ENCODE measurements at regions not wholly inside any gene's neighbourhood (a gene's known extent, or its start where the extent isn't known, plus 50 kb on each side); places are given as distances from the start of the nearest gene placed in this dataset.

- H3K36me3 ChIP-seq (ENCODE audit: control insufficient read depth, insufficient read depth, low read length) = no peaks in the 10 kb centered on the region
- no peaks in the 10 kb centered on the region for H3K9me3 ChIP-seq (ENCODE audit: control insufficient read depth, insufficient read depth, low read length)
- no CpG with 5 or more reads among the region's 3 CpGs for WGBS (ENCODE audit: insufficient coverage)
- DNase-seq (ENCODE audit: low read depth in 4 of 6, low spot score in 6 of 6) = peak in 2 of 6 donors; percentile 70 to 71
- no peaks in the 10 kb centered on the region for H3K27me3 ChIP-seq (ENCODE audit: control insufficient read depth, insufficient read depth, low read length)
- H3K4me1 ChIP-seq (ENCODE audit: control insufficient read depth, insufficient read depth, low read length) = peaks cover 6% of the 10 kb centered on the region
- H3K4me3 ChIP-seq (ENCODE audit: low read depth, low read length) = no peak overlapping the region
- H3K27ac ChIP-seq (ENCODE audit: low read depth, low read length) = no peak overlapping the region
These were observed 473.9 kb downstream of the TOX3 start for GRCh38 chr16:52073024-52073423.

GRCh38 chr16:52071101-52071500 is 475.8 kb downstream of the TOX3 start:
- Histone ChIP-seq H3K9me3 (ENCODE audit: control insufficient read depth, insufficient read depth, low read length) (peaks cover 1% of the 10 kb centered on the region), H3K27ac (ENCODE audit: low read depth, low read length) (no peak overlapping the region), H3K27me3 (ENCODE audit: control insufficient read depth, insufficient read depth, low read length) (no peaks in the 10 kb centered on the region), H3K4me1 (ENCODE audit: control insufficient read depth, insufficient read depth, low read length) (peaks cover 3% of the 10 kb centered on the region), H3K4me3 (ENCODE audit: low read depth, low read length) (no peak overlapping the region), H3K36me3 (ENCODE audit: control insufficient read depth, insufficient read depth, low read length) (no peaks in the 10 kb centered on the region)
- 76% methylated on average over 2 of the region's 4 CpGs for WGBS (ENCODE audit: insufficient coverage)
- no peak for DNase-seq (ENCODE audit: low read depth in 4 of 6, low spot score in 6 of 6)

GRCh38 chr16:52070341-52071057 is 476.4 kb downstream of the TOX3 start:
- H3K4me1 ChIP-seq (ENCODE audit: control insufficient read depth, insufficient read depth, low read length) = peaks cover 3% of the 10 kb centered on the region
- no peak overlapping the region for H3K4me3 ChIP-seq (ENCODE audit: low read depth, low read length)
- DNase-seq (ENCODE audit: low read depth in 4 of 6, low spot score in 6 of 6) = no peak
- H3K27ac ChIP-seq (ENCODE audit: low read depth, low read length) = no peak overlapping the region
- peaks cover 1% of the 10 kb centered on the region for H3K9me3 ChIP-seq (ENCODE audit: control insufficient read depth, insufficient read depth, low read length)
- WGBS (ENCODE audit: insufficient coverage) = no CpG with 5 or more reads among the region's 2 CpGs
- H3K27me3 ChIP-seq (ENCODE audit: control insufficient read depth, insufficient read depth, low read length) = no peaks in the 10 kb centered on the region
- H3K36me3 ChIP-seq (ENCODE audit: control insufficient read depth, insufficient read depth, low read length) = no peaks in the 10 kb centered on the region

GRCh38 chr16:52069866-52070265 is 477.1 kb downstream of the TOX3 start:
- Histone ChIP-seq H3K27me3 (ENCODE audit: control insufficient read depth, insufficient read depth, low read length) (no peaks in the 10 kb centered on the region), H3K27ac (ENCODE audit: low read depth, low read length) (no peak overlapping the region), H3K36me3 (ENCODE audit: control insufficient read depth, insufficient read depth, low read length) (no peaks in the 10 kb centered on the region), H3K4me1 (ENCODE audit: control insufficient read depth, insufficient read depth, low read length) (peaks cover 3% of the 10 kb centered on the region), H3K4me3 (ENCODE audit: low read depth, low read length) (no peak overlapping the region), H3K9me3 (ENCODE audit: control insufficient read depth, insufficient read depth, low read length) (peaks cover 3% of the 10 kb centered on the region)
- peak in 5 of 6 donors; percentile 56 to 95 (median 65) for DNase-seq (ENCODE audit: low read depth in 4 of 6, low spot score in 6 of 6)
- 0% methylated on average over 1 of the region's 3 CpGs for WGBS (ENCODE audit: insufficient coverage)

GRCh38 chr16:52068447-52069074 is 478.4 kb downstream of the TOX3 start:
- peaks cover 3% of the 10 kb centered on the region for H3K9me3 ChIP-seq (ENCODE audit: control insufficient read depth, insufficient read depth, low read length)
- H3K27me3 ChIP-seq (ENCODE audit: control insufficient read depth, insufficient read depth, low read length) = no peaks in the 10 kb centered on the region
- DNase-seq (ENCODE audit: low read depth in 4 of 6, low spot score in 6 of 6) = peak; percentile 53 to 94 (median 62)
- 42% methylated on average over 5 of the region's 8 CpGs for WGBS (ENCODE audit: insufficient coverage)
- peaks cover 3% of the 10 kb centered on the region for H3K4me1 ChIP-seq (ENCODE audit: control insufficient read depth, insufficient read depth, low read length)
- H3K27ac ChIP-seq (ENCODE audit: low read depth, low read length) = no peak overlapping the region
- H3K36me3 ChIP-seq (ENCODE audit: control insufficient read depth, insufficient read depth, low read length) = no peaks in the 10 kb centered on the region
- no peak overlapping the region for H3K4me3 ChIP-seq (ENCODE audit: low read depth, low read length)

- peaks cover 3% of the 10 kb centered on the region for H3K9me3 ChIP-seq (ENCODE audit: control insufficient read depth, insufficient read depth, low read length)
- peak in 1 of 6 donors; percentile 21 for DNase-seq (ENCODE audit: low read depth in 4 of 6, low spot score in 6 of 6)
- WGBS (ENCODE audit: insufficient coverage) = 45% methylated on average over 1 of the region's 2 CpGs
- H3K4me1 ChIP-seq (ENCODE audit: control insufficient read depth, insufficient read depth, low read length) = peaks cover 3% of the 10 kb centered on the region
- no peak overlapping the region for H3K4me3 ChIP-seq (ENCODE audit: low read depth, low read length)
- no peak overlapping the region for H3K27ac ChIP-seq (ENCODE audit: low read depth, low read length)
- H3K27me3 ChIP-seq (ENCODE audit: control insufficient read depth, insufficient read depth, low read length) = no peaks in the 10 kb centered on the region
- no peaks in the 10 kb centered on the region for H3K36me3 ChIP-seq (ENCODE audit: control insufficient read depth, insufficient read depth, low read length)
These were observed 480.0 kb downstream of the TOX3 start for GRCh38 chr16:52066962-52067361.

- H3K27ac ChIP-seq (ENCODE audit: low read depth, low read length) = no peak overlapping the region
- H3K27me3 ChIP-seq (ENCODE audit: control insufficient read depth, insufficient read depth, low read length) = no peaks in the 10 kb centered on the region
- DNase-seq (ENCODE audit: low read depth in 4 of 6, low spot score in 6 of 6) = peak in 1 of 6 donors; percentile 76
- no peaks in the 10 kb centered on the region for H3K36me3 ChIP-seq (ENCODE audit: control insufficient read depth, insufficient read depth, low read length)
- no peak overlapping the region for H3K4me3 ChIP-seq (ENCODE audit: low read depth, low read length)
- WGBS (ENCODE audit: insufficient coverage) = no CpG with 5 or more reads among the region's 1 CpG
- no peaks in the 10 kb centered on the region for H3K9me3 ChIP-seq (ENCODE audit: control insufficient read depth, insufficient read depth, low read length)
- H3K4me1 ChIP-seq (ENCODE audit: control insufficient read depth, insufficient read depth, low read length) = no peaks in the 10 kb centered on the region
These were observed 490.7 kb downstream of the TOX3 start for GRCh38 chr16:52056259-52056658.

- Histone ChIP-seq H3K4me3 (ENCODE audit: low read depth, low read length) (no peak overlapping the region), H3K27me3 (ENCODE audit: control insufficient read depth, insufficient read depth, low read length) (no peaks in the 10 kb centered on the region), H3K4me1 (ENCODE audit: control insufficient read depth, insufficient read depth, low read length) (no peaks in the 10 kb centered on the region), H3K27ac (ENCODE audit: low read depth, low read length) (no peak overlapping the region), H3K9me3 (ENCODE audit: control insufficient read depth, insufficient read depth, low read length) (peaks cover 2% of the 10 kb centered on the region), H3K36me3 (ENCODE audit: control insufficient read depth, insufficient read depth, low read length) (no peaks in the 10 kb centered on the region)
- DNase-seq (ENCODE audit: low read depth in 4 of 6, low spot score in 6 of 6) = no peak
- 100% methylated on average over 1 of the region's 2 CpGs for WGBS (ENCODE audit: insufficient coverage)
These were observed 491.6 kb downstream of the TOX3 start for GRCh38 chr16:52055381-52055780.

- no CpG with 5 or more reads among the region's 1 CpG for WGBS (ENCODE audit: insufficient coverage)
- no peak for DNase-seq (ENCODE audit: low read depth in 4 of 6, low spot score in 6 of 6)
- H3K4me3 ChIP-seq (ENCODE audit: low read depth, low read length) = no peak overlapping the region
- no peaks in the 10 kb centered on the region for H3K27me3 ChIP-seq (ENCODE audit: control insufficient read depth, insufficient read depth, low read length)
- no peak overlapping the region for H3K27ac ChIP-seq (ENCODE audit: low read depth, low read length)
- H3K9me3 ChIP-seq (ENCODE audit: control insufficient read depth, insufficient read depth, low read length) = peaks cover 2% of the 10 kb centered on the region
- no peaks in the 10 kb centered on the region for H3K36me3 ChIP-seq (ENCODE audit: control insufficient read depth, insufficient read depth, low read length)
- H3K4me1 ChIP-seq (ENCODE audit: control insufficient read depth, insufficient read depth, low read length) = no peaks in the 10 kb centered on the region
These were observed 492.6 kb downstream of the TOX3 start for GRCh38 chr16:52054326-52054725.

GRCh38 chr16:52052818-52053217 is 494.1 kb downstream of the TOX3 start:
- Histone ChIP-seq H3K27me3 (ENCODE audit: control insufficient read depth, insufficient read depth, low read length) (no peaks in the 10 kb centered on the region), H3K4me3 (ENCODE audit: low read depth, low read length) (no peak overlapping the region), H3K36me3 (ENCODE audit: control insufficient read depth, insufficient read depth, low read length) (no peaks in the 10 kb centered on the region), H3K9me3 (ENCODE audit: control insufficient read depth, insufficient read depth, low read length) (peaks cover 2% of the 10 kb centered on the region), H3K27ac (ENCODE audit: low read depth, low read length) (no peak overlapping the region), H3K4me1 (ENCODE audit: control insufficient read depth, insufficient read depth, low read length) (no peaks in the 10 kb centered on the region)
- DNase-seq (ENCODE audit: low read depth in 4 of 6, low spot score in 6 of 6) = no peak
